ENCODE measurements at regions not wholly inside any gene's neighbourhood (a gene's known extent, or its start where the extent isn't known, plus 50 kb on each side); places are given as distances from the start of the nearest gene placed in this dataset.

DNA sequence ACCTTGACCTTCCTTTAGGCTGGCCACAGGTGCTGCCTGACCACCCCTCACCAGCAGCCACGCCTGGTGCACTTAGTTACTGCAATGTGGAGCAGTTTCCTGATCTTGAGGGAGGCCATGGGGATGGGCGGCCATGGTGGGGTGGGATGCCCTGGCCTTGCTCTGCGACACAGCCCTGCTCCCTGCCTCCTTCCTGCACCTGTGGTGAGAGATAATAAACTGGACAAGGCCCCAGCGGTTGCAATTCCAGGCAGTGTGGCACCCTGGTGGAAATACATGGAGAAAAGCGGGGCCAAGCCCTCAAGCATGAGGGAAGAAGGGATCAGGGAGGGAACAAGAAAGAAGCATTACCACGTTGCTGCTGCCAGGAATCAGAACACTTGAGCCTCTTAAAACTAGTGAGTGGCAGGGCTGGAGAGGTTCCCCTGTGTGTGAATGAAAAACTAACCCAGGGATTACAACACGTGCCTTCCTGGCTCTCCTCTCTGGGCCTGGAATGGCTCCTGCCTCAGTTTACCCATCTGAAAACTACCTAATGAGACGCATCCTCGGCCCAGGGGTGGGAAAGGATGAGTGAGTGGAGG, 213.2 kb downstream of the LY86 start:
- TF ChIP-seq, protein P1, sequence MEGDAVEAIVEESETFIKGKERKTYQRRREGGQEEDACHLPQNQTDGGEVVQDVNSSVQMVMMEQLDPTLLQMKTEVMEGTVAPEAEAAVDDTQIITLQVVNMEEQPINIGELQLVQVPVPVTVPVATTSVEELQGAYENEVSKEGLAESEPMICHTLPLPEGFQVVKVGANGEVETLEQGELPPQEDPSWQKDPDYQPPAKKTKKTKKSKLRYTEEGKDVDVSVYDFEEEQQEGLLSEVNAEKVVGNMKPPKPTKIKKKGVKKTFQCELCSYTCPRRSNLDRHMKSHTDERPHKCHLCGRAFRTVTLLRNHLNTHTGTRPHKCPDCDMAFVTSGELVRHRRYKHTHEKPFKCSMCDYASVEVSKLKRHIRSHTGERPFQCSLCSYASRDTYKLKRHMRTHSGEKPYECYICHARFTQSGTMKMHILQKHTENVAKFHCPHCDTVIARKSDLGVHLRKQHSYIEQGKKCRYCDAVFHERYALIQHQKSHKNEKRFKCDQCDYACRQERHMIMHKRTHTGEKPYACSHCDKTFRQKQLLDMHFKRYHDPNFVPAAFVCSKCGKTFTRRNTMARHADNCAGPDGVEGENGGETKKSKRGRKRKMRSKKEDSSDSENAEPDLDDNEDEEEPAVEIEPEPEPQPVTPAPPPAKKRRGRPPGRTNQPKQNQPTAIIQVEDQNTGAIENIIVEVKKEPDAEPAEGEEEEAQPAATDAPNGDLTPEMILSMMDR (conservative IDR thresholded peaks at IDR 0.05; ENCODE audit: low read depth, low read length): no peak
- no peak for TF ChIP-seq EZH2 (IDR thresholded peaks at IDR 0.05; ENCODE audit: borderline replicate concordance, low read depth, low read length, poor library complexity, severe bottlenecking)
